ENCODE measurements at regions not wholly inside any gene's neighbourhood (a gene's known extent, or its start where the extent isn't known, plus 50 kb on each side); places are given as distances from the start of the nearest gene placed in this dataset.
A peak's percentile ranks its signal among the peaks of the same experiment; 100 is the strongest.
"Not testable (repeated sequence)": the region's sequence is repeated elsewhere in the genome, so short reads cannot be mapped to it uniquely, and the experiment has no call there.

GRCh38 chr12:4153343-4153892 lies 120.1 kb upstream of the CCND2 start:
- no peaks in the 10 kb centered on the region for H3K27me3 Mint-ChIP-seq
- peaks cover 75% of the 10 kb centered on the region for H3K4me1 Mint-ChIP-seq
- peaks cover 6% of the 10 kb centered on the region for H3K36me3 Mint-ChIP-seq
- peaks cover 3% of the 10 kb centered on the region for H3K9me3 Mint-ChIP-seq
- H3K4me3 Mint-ChIP-seq = peak overlapping the region; percentile 49
- ATAC-seq = peak; percentile 80
- H3K27ac Mint-ChIP-seq = peak overlapping the region; percentile 91

- H3K36me3 Mint-ChIP-seq = peaks cover 6% of the 10 kb centered on the region
- no peaks in the 10 kb centered on the region for H3K27me3 Mint-ChIP-seq
- peaks cover 3% of the 10 kb centered on the region for H3K9me3 Mint-ChIP-seq
- peaks cover 86% of the 10 kb centered on the region for H3K4me1 Mint-ChIP-seq
- no peak for ATAC-seq
- no peak overlapping the region for H3K4me3 Mint-ChIP-seq
- H3K27ac Mint-ChIP-seq = peak overlapping the region; percentile 91
Observed at GRCh38 chr12:4152145-4152795, 121.3 kb upstream of the CCND2 start.

GRCh38 chr12:4151362-4152121 lies 122.0 kb upstream of the CCND2 start:
- Mint-ChIP-seq H3K27me3 (no peaks in the 10 kb centered on the region), H3K9me3 (peaks cover 3% of the 10 kb centered on the region), H3K4me3 (no peak overlapping the region), H3K27ac (peak overlapping the region; percentile 91), H3K36me3 (peaks cover 6% of the 10 kb centered on the region), H3K4me1 (peaks cover 90% of the 10 kb centered on the region)
- no peak for ATAC-seq

GRCh38 chr12:4150355-4150754 lies 123.2 kb upstream of the CCND2 start:
- not testable (repeated sequence) for H3K4me3 Mint-ChIP-seq, H3K36me3 Mint-ChIP-seq, H3K9me3 Mint-ChIP-seq, H3K27me3 Mint-ChIP-seq, ATAC-seq
- Mint-ChIP-seq H3K4me1 (peaks cover 92% of the 10 kb centered on the region), H3K27ac (peak overlapping the region; percentile 52)

GRCh38 chr12:4148418-4149056 lies 125.0 kb upstream of the CCND2 start:
- H3K4me3 Mint-ChIP-seq = peak overlapping the region; percentile 44
- peak; percentile 97 for ATAC-seq
- H3K27ac Mint-ChIP-seq = peak overlapping the region; percentile 85
- peaks cover 95% of the 10 kb centered on the region for H3K4me1 Mint-ChIP-seq
- H3K9me3 Mint-ChIP-seq = peaks cover 3% of the 10 kb centered on the region
- no peaks in the 10 kb centered on the region for H3K27me3 Mint-ChIP-seq
- peaks cover 6% of the 10 kb centered on the region for H3K36me3 Mint-ChIP-seq

GRCh38 chr12:4147031-4147481 lies 126.5 kb upstream of the CCND2 start:
- peaks cover 3% of the 10 kb centered on the region for H3K9me3 Mint-ChIP-seq
- H3K4me1 Mint-ChIP-seq = peaks cover 95% of the 10 kb centered on the region
- H3K4me3 Mint-ChIP-seq = no peak overlapping the region
- no peak for ATAC-seq
- peak overlapping the region; percentile 85 for H3K27ac Mint-ChIP-seq
- H3K27me3 Mint-ChIP-seq = no peaks in the 10 kb centered on the region
- peaks cover 6% of the 10 kb centered on the region for H3K36me3 Mint-ChIP-seq

- no peak overlapping the region for H3K4me3 Mint-ChIP-seq
- H3K27me3 Mint-ChIP-seq = no peaks in the 10 kb centered on the region
- no peaks in the 10 kb centered on the region for H3K9me3 Mint-ChIP-seq
- peaks cover 86% of the 10 kb centered on the region for H3K4me1 Mint-ChIP-seq
- peak overlapping the region; percentile 85 for H3K27ac Mint-ChIP-seq
- ATAC-seq = peak; percentile 66
- H3K36me3 Mint-ChIP-seq = peaks cover 1% of the 10 kb centered on the region
Observed at GRCh38 chr12:4145990-4146859, 127.3 kb upstream of the CCND2 start.

- peaks cover 79% of the 10 kb centered on the region for H3K4me1 Mint-ChIP-seq
- H3K4me3 Mint-ChIP-seq = no peak overlapping the region
- peak overlapping the region; percentile 85 for H3K27ac Mint-ChIP-seq
- H3K27me3 Mint-ChIP-seq = no peaks in the 10 kb centered on the region
- no peaks in the 10 kb centered on the region for H3K36me3 Mint-ChIP-seq
- no peak for ATAC-seq
- H3K9me3 Mint-ChIP-seq = no peaks in the 10 kb centered on the region
Observed at GRCh38 chr12:4144676-4145075, 128.9 kb upstream of the CCND2 start.

GRCh38 chr12:4143896-4144295 lies 129.7 kb upstream of the CCND2 start:
- Mint-ChIP-seq H3K9me3 (no peaks in the 10 kb centered on the region), H3K4me3 (no peak overlapping the region), H3K4me1 (peaks cover 80% of the 10 kb centered on the region), H3K27me3 (no peaks in the 10 kb centered on the region), H3K27ac (peak overlapping the region; percentile 85), H3K36me3 (no peaks in the 10 kb centered on the region)
- no peak for ATAC-seq

GRCh38 chr12:4141348-4142270 lies 132.0 kb upstream of the CCND2 start:
- H3K4me3 Mint-ChIP-seq = no peak overlapping the region
- H3K9me3 Mint-ChIP-seq = no peaks in the 10 kb centered on the region
- H3K27me3 Mint-ChIP-seq = no peaks in the 10 kb centered on the region
- H3K36me3 Mint-ChIP-seq = no peaks in the 10 kb centered on the region
- no peak for ATAC-seq
- H3K4me1 Mint-ChIP-seq = peaks cover 68% of the 10 kb centered on the region
- H3K27ac Mint-ChIP-seq = peak overlapping the region; percentile 87

- no peak for ATAC-seq
- Mint-ChIP-seq H3K9me3 (no peaks in the 10 kb centered on the region), H3K36me3 (no peaks in the 10 kb centered on the region), H3K27ac (peak overlapping the region; percentile 31), H3K4me3 (peak overlapping the region; percentile 25), H3K27me3 (no peaks in the 10 kb centered on the region), H3K4me1 (peaks cover 68% of the 10 kb centered on the region)
Observed at GRCh38 chr12:4140581-4141301, 132.8 kb upstream of the CCND2 start.

- peaks cover 59% of the 10 kb centered on the region for H3K4me1 Mint-ChIP-seq
- H3K36me3 Mint-ChIP-seq = no peaks in the 10 kb centered on the region
- ATAC-seq = no peak
- no peaks in the 10 kb centered on the region for H3K27me3 Mint-ChIP-seq
- H3K4me3 Mint-ChIP-seq = no peak overlapping the region
- no peak overlapping the region for H3K27ac Mint-ChIP-seq
- H3K9me3 Mint-ChIP-seq = no peaks in the 10 kb centered on the region
Observed at GRCh38 chr12:4139191-4139590, 134.4 kb upstream of the CCND2 start.

GRCh38 chr12:4138532-4138931 lies 135.0 kb upstream of the CCND2 start:
- not testable (repeated sequence) for H3K4me3 Mint-ChIP-seq, H3K27me3 Mint-ChIP-seq
- peaks cover 59% of the 10 kb centered on the region for H3K4me1 Mint-ChIP-seq

More at GRCh38 chr12:4138532-4138931, 135.0 kb upstream of the CCND2 start:
- H3K36me3 Mint-ChIP-seq, H3K9me3 Mint-ChIP-seq, ATAC-seq, H3K27ac Mint-ChIP-seq: not testable (repeated sequence)

Data from stimulated activated memory B cell treated with anti-CD40 and anti-IgM and Interleukin-4, amounts not matched to agents 10 μg/mL and 1 μg/mL and 100 μg/mL, for 72 hours (primary cell).